Fibroblast of villous mesenchyme (primary cell): ENCODE measurements at regions not wholly inside any gene's neighbourhood (a gene's known extent, or its start where the extent isn't known, plus 50 kb on each side); places are given as distances from the start of the nearest gene placed in this dataset.
"Not testable (repeated sequence)": the region's sequence is repeated elsewhere in the genome, so short reads cannot be mapped to it uniquely, and the experiment has no call there.

Source experiments
- DNase-seq: peaks from one replicate; pipeline ENCODE4 v3.0.0-alpha.2; 2010; ENCODE audit warnings: low read depth
- H3K4me3 ChIP-seq: 2 replicates; pipeline ENCODE4 v1.5.1; 2011; ENCODE audit warnings: low read depth, mild to moderate bottlenecking, low read length
- CTCF ChIP-seq: IDR thresholded peaks from 2 replicates; pipeline ENCODE4 v1.5.1; 2012; ENCODE audit warnings: low read depth, mild to moderate bottlenecking, low read length; ENCODE audit not compliant: insufficient read depth

- peak; percentile 36 for TF ChIP-seq CTCF
- no peak overlapping the region for H3K4me3 ChIP-seq
- peak; percentile 7 for DNase-seq
Measured at GRCh38 chr2:21372654-21373053, 248.9 kb downstream of the TDRD15 start.

- H3K4me3 ChIP-seq: no peak overlapping the region
- DNase-seq: no peak
- no peak for TF ChIP-seq CTCF
Measured at GRCh38 chr2:21376864-21377263, 253.1 kb downstream of the TDRD15 start.

GRCh38 chr2:21379140-21379539, 255.4 kb downstream of the TDRD15 start:
- no peak overlapping the region for H3K4me3 ChIP-seq
- no peak for DNase-seq
- TF ChIP-seq CTCF: no peak

- DNase-seq, H3K4me3 ChIP-seq: not testable (repeated sequence)
Measured at GRCh38 chr2:21379668-21380067, 255.9 kb downstream of the TDRD15 start.

- TF ChIP-seq CTCF: no peak
- H3K4me3 ChIP-seq: no peak overlapping the region
- peak; percentile 14 for DNase-seq
Measured at GRCh38 chr2:21381421-21381820, 257.7 kb downstream of the TDRD15 start.

- no peak for DNase-seq
- H3K4me3 ChIP-seq: no peak overlapping the region
- no peak for TF ChIP-seq CTCF
Measured at GRCh38 chr2:21382701-21383520, 259.1 kb downstream of the TDRD15 start.

GRCh38 chr2:21386666-21387065, 262.9 kb downstream of the TDRD15 start:
- no peak for DNase-seq
- no peak for TF ChIP-seq CTCF
- H3K4me3 ChIP-seq: no peak overlapping the region
